ENCODE measurements at regions not wholly inside any gene's neighbourhood (a gene's known extent, or its start where the extent isn't known, plus 50 kb on each side); places are given as distances from the start of the nearest gene placed in this dataset.

DNA sequence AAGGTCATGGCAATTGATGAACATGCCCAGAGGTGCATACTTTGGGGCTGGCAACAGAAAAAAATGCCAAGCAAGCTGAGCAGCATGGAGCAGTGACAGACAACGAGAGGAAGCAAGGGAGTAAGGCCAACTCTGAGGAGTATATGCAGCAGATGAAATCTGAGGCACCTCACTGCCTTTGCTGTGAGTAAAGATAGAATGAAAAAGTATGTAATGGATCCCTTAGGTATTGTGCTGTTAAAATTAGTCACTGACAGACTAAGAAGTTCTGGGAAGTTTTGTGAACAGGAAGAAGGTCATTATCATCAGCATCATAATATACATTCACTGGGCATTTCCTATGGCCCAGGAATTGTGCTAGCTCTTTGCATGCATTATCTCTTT, 269.9 kb downstream of the DUSP6 start:
- no peak for TF ChIP-seq EZH2 (IDR thresholded peaks at IDR 0.05; ENCODE audit: borderline replicate concordance, insufficient read depth, low read length, poor library complexity, severe bottlenecking)
- TF ChIP-seq TAF1 (IDR thresholded peaks at IDR 0.05; ENCODE audit: low read depth), result no peak
- TF ChIP-seq, protein P1, sequence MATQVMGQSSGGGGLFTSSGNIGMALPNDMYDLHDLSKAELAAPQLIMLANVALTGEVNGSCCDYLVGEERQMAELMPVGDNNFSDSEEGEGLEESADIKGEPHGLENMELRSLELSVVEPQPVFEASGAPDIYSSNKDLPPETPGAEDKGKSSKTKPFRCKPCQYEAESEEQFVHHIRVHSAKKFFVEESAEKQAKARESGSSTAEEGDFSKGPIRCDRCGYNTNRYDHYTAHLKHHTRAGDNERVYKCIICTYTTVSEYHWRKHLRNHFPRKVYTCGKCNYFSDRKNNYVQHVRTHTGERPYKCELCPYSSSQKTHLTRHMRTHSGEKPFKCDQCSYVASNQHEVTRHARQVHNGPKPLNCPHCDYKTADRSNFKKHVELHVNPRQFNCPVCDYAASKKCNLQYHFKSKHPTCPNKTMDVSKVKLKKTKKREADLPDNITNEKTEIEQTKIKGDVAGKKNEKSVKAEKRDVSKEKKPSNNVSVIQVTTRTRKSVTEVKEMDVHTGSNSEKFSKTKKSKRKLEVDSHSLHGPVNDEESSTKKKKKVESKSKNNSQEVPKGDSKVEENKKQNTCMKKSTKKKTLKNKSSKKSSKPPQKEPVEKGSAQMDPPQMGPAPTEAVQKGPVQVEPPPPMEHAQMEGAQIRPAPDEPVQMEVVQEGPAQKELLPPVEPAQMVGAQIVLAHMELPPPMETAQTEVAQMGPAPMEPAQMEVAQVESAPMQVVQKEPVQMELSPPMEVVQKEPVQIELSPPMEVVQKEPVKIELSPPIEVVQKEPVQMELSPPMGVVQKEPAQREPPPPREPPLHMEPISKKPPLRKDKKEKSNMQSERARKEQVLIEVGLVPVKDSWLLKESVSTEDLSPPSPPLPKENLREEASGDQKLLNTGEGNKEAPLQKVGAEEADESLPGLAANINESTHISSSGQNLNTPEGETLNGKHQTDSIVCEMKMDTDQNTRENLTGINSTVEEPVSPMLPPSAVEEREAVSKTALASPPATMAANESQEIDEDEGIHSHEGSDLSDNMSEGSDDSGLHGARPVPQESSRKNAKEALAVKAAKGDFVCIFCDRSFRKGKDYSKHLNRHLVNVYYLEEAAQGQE (IDR thresholded peaks at IDR 0.05; ENCODE audit: borderline replicate concordance), result no peak
- H3F3A ChIP-seq (ENCODE audit: insufficient read depth, low read length, poor library complexity, severe bottlenecking), result no peaks in the 10 kb centered on the region
- H3K9ac ChIP-seq (ENCODE audit: low read length), result no peak overlapping the region
- no peaks in the 10 kb centered on the region for H4K20me1 ChIP-seq (ENCODE audit: insufficient read depth)
- H3K4me3 ChIP-seq (ENCODE audit: low read length), result no peak overlapping the region
- H3K9me2 ChIP-seq (ENCODE audit: insufficient read depth, low read length), result no peaks in the 10 kb centered on the region
- no peaks in the 10 kb centered on the region for H3K79me2 ChIP-seq (replicated peaks; ENCODE audit: insufficient read depth, low read length)
- H3K36me3 ChIP-seq (ENCODE audit: insufficient read depth, low read length), result no peaks in the 10 kb centered on the region
- no peaks in the 10 kb centered on the region for H3K9me3 ChIP-seq (ENCODE audit: low read length)
- H3K27ac ChIP-seq (ENCODE audit: low read length), result no peak overlapping the region
- H3K27me3 ChIP-seq (ENCODE audit: insufficient read depth, low read depth, low read length), result no peaks in the 10 kb centered on the region
- no peak overlapping the region for H3K4me2 ChIP-seq (ENCODE audit: low read length)
- no peak overlapping the region for H2AFZ ChIP-seq (ENCODE audit: low read depth, low read length)

- Histone ChIP-seq H3K9me2 (ENCODE audit: insufficient read depth, low read length) (no peaks in the 10 kb centered on the region), H2AFZ (ENCODE audit: low read depth, low read length) (no peak overlapping the region), H3K27ac (ENCODE audit: low read length) (no peak overlapping the region), H3K9me3 (ENCODE audit: low read length) (no peaks in the 10 kb centered on the region), H3K9ac (ENCODE audit: low read length) (no peak overlapping the region), H3K4me3 (ENCODE audit: low read length) (no peak overlapping the region), H4K20me1 (ENCODE audit: insufficient read depth) (no peaks in the 10 kb centered on the region), H3F3A (ENCODE audit: insufficient read depth, low read length, poor library complexity, severe bottlenecking) (no peaks in the 10 kb centered on the region), H3K27me3 (ENCODE audit: insufficient read depth, low read depth, low read length) (no peaks in the 10 kb centered on the region), H3K36me3 (ENCODE audit: insufficient read depth, low read length) (no peaks in the 10 kb centered on the region), H3K4me2 (ENCODE audit: low read length) (no peak overlapping the region), H3K79me2 (replicated peaks; ENCODE audit: insufficient read depth, low read length) (no peaks in the 10 kb centered on the region)
- TF ChIP-seq EZH2 (IDR thresholded peaks at IDR 0.05; ENCODE audit: borderline replicate concordance, insufficient read depth, low read length, poor library complexity, severe bottlenecking) (no peak), EP300 (conservative IDR thresholded peaks at IDR 0.05; ENCODE audit: poor library complexity, severe bottlenecking) (no peak), MXI1 (conservative IDR thresholded peaks at IDR 0.05; ENCODE audit: poor library complexity, severe bottlenecking) (no peak), RAD21 (conservative IDR thresholded peaks at IDR 0.05) (no peak), TAF1 (IDR thresholded peaks at IDR 0.05; ENCODE audit: low read depth) (no peak), SMC3 (conservative IDR thresholded peaks at IDR 0.05; ENCODE audit: poor library complexity) (no peak), POLR2AphosphoS5 (IDR thresholded peaks at IDR 0.05) (no peak), CTCF (IDR thresholded peaks at IDR 0.05; ENCODE audit: poor library complexity, severe bottlenecking) (no peak)
- TF ChIP-seq, protein P1 (IDR thresholded peaks at IDR 0.05; ENCODE audit: borderline replicate concordance), result no peak
Observed at GRCh38 chr12:89081719-89082369, 270.5 kb downstream of the DUSP6 start.
